Kidney epithelial cell (primary cell): ENCODE measurements at regions not wholly inside any gene's neighbourhood (a gene's known extent, or its start where the extent isn't known, plus 50 kb on each side); places are given as distances from the start of the nearest gene placed in this dataset.

Source experiments
- DNase-seq: peaks from one replicate; pipeline ENCODE4 v3.0.0-alpha.2; 2010; ENCODE audit warnings: low read depth
- H3K27me3 ChIP-seq: 2 replicates; pipeline ENCODE4 v1.6.0; 2011; ENCODE audit warnings: low read length; ENCODE audit not compliant: control insufficient read depth, insufficient read depth
- H3K36me3 ChIP-seq: 2 replicates; pipeline ENCODE4 v1.5.1; 2011; ENCODE audit warnings: low read length; ENCODE audit not compliant: control insufficient read depth, insufficient read depth
- H3K4me3 ChIP-seq: 2 replicates; pipeline ENCODE4 v1.5.1; 2011; ENCODE audit warnings: low read depth, mild to moderate bottlenecking, control low read depth, low read length
- CTCF ChIP-seq: IDR thresholded peaks from 2 replicates; pipeline ENCODE4 v1.5.1; 2011; ENCODE audit warnings: mild to moderate bottlenecking, moderate library complexity, low read length, control low read depth, inconsistent platforms; ENCODE audit not compliant: insufficient read depth, poor library complexity, severe bottlenecking

- no peak for DNase-seq
- Histone ChIP-seq H3K4me3 (no peak overlapping the region), H3K27me3 (no peaks in the 10 kb centered on the region), H3K36me3 (no peaks in the 10 kb centered on the region)
- TF ChIP-seq CTCF = no peak
Observed at GRCh38 chr6:145063091-145063490, 672.2 kb downstream of the EPM2A start.

GRCh38 chr6:145067430-145067829 lies 667.9 kb downstream of the EPM2A start:
- no peak for TF ChIP-seq CTCF
- DNase-seq = no peak
- no peak overlapping the region for H3K4me3 ChIP-seq
- H3K36me3 ChIP-seq = no peaks in the 10 kb centered on the region
- H3K27me3 ChIP-seq = no peaks in the 10 kb centered on the region

- DNase-seq = no peak
- Histone ChIP-seq H3K27me3 (no peaks in the 10 kb centered on the region), H3K36me3 (no peaks in the 10 kb centered on the region), H3K4me3 (no peak overlapping the region)
- no peak for TF ChIP-seq CTCF
Observed at GRCh38 chr6:145068577-145068976, 666.7 kb downstream of the EPM2A start.

DNA sequence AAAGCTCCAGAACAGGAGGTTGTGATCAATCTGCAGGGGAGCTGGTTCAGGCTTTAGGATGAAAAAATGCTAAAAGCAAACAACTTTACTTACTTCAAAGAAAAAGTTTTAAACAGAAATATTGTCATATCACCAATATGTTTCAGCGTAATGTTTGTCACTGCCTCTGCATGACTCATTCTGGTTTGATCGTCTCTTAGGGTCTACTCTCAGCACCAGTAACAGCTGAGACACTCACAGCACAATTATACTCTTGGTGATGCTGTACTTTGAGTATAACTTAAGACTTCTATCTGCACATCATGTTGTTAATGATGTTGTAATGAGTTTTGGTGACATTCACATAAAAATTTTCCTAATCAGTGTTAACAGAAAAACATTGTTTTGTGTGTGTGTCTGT lies 665.4 kb downstream of the EPM2A start:
- no peak for DNase-seq
- Histone ChIP-seq H3K27me3 (no peaks in the 10 kb centered on the region), H3K4me3 (no peak overlapping the region), H3K36me3 (no peaks in the 10 kb centered on the region)
- TF ChIP-seq CTCF = no peak

- no peak for DNase-seq
- Histone ChIP-seq H3K36me3 (no peaks in the 10 kb centered on the region), H3K4me3 (no peak overlapping the region), H3K27me3 (no peaks in the 10 kb centered on the region)
- TF ChIP-seq CTCF = no peak
Observed at GRCh38 chr6:145070791-145071190, 664.5 kb downstream of the EPM2A start.

- Histone ChIP-seq H3K27me3 (no peaks in the 10 kb centered on the region), H3K4me3 (no peak overlapping the region), H3K36me3 (no peaks in the 10 kb centered on the region)
- DNase-seq = peak; percentile 29
- TF ChIP-seq CTCF = no peak
Observed at GRCh38 chr6:145071836-145072235, 663.5 kb downstream of the EPM2A start.
